ENCODE measurements at regions not wholly inside any gene's neighbourhood (a gene's known extent, or its start where the extent isn't known, plus 50 kb on each side); places are given as distances from the start of the nearest gene placed in this dataset.
"Not testable (repeated sequence)": the region's sequence is repeated elsewhere in the genome, so short reads cannot be mapped to it uniquely, and the experiment has no call there.

DNA sequence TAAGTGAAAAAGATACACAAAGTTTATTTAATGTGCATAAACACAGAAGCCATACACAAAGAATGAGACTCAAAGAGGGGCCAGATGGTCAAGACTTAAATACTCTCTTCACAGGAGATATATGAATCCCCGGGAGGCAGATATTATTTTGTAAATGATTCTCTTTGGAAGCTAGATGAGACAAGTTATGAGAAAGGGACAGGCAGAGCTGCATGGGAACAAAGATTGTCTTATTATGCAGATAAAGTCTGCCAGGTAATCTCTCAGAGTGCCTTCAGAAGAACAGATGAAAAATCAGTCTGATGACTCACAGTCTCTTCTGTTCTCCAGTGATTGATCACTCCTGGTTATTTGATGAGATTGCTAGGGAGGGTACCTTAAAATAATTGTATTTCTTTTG lies 89.0 kb downstream of the NAF1 start:
- DNase-seq, result no peak

DNA sequence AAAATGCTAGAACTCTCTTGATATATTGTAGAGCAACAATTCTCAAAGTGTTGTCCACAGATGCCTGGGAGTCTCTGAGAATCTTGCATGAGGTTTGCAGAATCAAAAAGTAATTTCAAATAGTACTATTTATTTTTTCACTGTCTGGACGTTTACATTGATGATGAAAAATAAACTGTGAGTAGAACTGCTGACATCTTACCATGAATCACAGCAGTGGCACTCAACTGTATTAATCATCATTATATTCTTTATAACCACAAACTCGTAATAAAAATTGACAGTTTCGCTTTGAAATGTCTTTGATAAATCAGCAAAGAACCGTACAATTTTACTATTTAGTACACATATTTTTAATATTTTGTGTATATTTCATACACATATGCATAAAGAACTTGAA lies 94.5 kb downstream of the NAF1 start:
- DNase-seq, result no peak

DNA sequence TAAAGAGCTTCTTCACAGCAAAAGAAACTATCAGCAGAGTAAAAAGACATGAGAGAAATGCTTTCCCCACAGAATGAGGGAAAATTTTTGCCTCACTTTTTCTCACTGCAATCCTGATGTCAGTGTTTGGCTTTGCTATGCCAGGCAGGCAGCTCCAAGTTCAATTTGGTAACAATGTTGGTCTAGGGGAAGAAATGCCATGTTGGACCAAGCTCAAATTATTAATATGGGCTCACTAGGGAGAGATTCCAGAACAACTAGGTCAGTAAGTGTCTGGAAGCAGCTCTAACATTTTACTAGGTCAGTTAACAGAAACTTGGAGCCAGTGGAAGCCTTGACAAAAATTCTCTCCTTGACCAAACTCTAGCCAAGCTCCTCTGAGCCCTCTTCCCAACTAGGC lies 95.4 kb downstream of the NAF1 start:
- no peak for DNase-seq

DNA sequence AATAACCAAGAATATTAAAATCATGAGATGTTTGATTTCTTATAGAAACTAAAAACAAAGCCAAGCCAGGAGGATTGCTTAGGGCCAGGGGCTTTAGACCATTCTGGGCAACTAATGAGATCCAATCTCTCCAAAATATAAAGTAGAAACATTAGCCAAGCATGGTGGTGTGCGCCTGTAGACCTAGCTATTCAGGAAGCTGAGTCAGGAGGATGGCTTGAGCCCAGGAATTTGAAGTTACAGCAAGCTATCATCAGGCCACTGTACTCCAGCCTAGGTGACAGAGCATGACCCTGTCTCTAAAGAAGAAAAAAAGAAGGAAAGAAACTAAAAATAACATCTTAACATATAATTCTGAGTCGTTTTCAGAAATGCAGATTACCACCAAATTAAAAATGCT lies 96.7 kb downstream of the NAF1 start:
- no peak for DNase-seq

DNA sequence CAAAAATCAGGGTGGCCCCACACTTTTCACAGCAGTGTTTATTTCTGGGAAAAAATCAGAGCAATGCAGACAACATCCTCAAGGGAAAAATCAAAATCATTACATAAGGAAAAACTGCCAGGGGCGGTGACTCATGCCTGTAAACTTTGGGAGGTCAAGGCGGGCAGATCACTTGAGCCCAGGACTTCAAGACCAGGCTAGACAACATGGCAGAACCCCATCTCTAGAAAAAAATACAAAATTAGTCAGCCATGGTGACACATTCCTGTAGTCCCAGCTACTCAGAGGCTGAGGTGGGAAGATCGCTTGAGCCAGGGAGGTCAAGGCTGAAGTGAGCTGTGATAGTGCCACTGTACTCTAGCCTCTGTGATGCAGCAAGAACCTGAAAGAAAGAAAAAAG lies 102.8 kb downstream of the NAF1 start:
- no peak for DNase-seq

DNA sequence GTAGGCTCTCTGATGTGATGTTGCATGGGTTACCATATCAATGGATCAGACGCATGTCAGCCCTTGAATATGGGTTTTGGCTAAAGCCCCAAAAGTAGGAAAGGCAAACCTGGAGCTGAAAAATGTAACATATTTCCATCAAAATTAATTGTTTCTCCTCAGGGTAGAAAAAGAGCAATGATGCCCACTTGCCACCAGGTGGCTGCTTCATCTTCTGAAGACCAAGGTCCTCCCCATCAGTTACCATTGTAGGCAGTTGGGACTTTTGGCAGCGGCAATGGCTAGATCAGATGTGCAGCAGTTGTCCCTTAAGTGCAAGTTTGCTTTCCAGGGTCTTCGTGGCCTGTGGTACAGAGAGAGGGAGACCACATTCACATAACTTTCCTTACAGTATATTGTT lies 118.2 kb downstream of the NAF1 start:
- no peak for DNase-seq

DNA sequence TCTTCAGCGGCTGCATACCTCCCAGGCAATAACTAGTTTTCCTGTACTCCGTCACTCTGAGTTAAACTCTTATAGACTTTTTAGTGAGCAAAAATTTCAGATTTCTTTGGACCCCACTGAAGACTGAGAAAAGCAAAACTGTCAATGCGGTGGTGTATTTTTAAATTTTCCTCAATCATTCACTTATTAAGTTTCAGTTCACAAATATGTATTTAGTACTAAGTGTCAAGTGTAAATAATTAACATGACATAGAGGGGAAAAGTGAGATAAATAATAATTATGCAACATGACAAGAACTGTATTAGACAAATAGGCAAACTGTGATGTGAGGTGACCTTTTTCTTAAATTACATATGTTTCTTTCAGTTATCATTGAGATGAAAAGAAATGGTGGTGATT lies 124.4 kb downstream of the NAF1 start:
- DNase-seq, result no peak

DNA sequence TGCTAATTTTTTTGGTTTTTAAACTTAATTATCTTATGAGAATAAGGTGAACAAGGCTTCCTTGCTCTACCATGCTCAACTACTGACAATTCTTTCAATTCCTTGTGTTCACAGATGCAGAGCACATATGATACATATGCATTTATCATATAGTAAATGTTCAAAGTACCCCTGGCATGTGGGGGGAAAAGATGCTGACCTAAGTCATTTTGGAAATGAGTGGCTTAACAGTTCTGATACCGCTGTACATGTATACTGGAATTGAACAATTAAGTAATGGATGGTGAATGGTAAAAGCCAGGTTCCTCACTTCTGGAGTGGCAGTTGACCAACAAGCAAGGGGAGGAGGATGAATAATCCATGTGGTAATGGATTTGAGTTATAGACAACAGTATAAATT lies 149.6 kb downstream of the NAF1 start:
- no peak for DNase-seq

DNA sequence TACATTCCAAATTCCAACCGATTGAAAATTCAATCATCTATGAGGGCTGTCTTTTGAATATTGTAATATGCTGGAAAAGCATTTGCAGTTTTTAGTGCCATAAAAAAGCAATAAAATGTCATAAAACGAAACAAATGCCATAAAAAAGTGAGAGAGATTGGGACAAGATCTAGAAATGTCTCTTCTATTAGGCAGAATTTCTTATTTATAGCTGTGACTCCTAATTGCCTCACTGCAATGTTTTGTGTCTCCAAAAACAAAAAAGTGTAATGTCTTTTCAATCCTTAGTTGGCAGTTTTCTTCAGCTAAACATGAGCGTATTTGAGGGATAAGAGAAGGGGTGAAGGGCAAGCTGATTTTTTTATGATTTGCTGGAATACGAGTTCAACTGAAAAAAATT lies 153.9 kb downstream of the NAF1 start:
- DNase-seq, result no peak

DNA sequence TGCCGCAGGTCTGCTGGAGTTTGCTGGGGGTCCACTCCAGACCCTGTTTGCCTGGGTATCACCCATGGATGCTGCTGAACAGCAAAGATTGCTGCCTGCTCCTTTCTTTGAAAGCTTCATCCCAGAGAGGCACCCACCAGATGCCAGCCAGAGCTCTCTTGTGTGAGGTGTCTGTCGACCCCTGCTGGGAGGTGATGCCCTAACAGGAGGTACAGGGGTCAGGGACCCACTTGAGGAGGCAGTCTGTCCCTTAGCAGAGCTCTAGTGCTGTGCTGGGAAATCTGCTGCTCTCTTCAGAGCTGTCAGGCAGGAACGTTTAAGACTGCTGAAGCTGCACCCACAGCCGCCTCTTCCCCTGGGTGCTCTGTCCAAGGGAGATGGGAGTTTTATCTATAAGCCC lies 162.7 kb downstream of the NAF1 start:
- no peak for DNase-seq

DNA sequence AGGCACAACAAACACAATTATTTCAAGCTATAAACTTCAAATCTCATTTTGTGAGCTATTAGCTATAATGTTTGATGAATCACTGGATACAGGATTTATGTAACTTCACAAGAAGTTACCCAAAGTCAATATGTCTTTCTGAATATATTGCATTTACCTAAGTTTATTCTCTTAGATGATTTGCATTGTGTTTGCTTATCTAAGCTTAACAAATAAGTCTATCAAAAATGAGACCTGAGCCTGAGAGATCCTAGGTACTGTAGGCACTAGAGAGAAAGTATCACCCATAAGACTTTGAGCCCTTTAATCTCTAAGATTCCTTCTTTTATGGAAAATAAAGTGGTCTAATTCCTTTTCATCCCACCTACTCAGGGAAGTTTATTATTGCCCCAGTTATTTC lies 178.2 kb downstream of the NAF1 start:
- DNase-seq, result no peak

DNA sequence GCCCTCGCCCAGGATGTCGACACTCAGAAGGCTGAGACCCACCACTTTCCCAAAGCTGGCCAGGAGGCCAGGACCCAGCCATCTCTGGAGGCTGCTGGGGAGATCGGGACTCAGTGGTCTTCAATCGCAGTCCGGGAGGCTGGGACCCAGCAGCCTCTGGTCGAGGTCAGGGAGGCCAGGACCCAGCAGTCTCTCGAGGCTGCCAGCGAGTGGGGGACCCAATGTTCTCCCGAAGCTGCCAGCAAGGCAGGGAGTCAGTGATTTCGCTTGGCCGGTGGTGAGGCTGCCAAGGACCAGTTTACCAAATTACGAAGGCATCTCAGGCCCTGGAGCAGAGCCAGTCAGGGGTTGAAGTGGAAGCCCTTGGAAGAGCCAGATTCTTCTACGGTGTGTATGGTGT lies 181.6 kb downstream of the NAF1 start:
- no peak for DNase-seq

DNA sequence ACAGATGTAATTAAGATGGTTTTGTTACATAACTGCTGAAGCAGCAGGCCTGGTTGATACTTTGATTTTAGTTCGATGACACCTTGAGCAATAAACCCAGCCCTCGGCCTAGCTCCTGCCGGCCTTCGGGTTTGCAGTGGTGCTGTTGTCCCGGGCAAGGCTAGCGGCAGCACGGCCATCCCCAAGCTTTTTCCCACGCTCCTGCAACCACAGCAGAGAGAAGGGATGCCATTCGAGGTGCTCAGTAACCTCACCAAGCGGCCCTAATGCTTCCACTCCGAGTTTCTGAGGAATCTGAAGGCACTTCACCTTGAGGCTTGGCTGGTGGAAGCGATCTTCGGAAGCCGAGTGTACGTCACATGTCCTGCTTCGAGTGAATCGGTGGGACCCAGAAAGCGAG lies 182.1 kb downstream of the NAF1 start:
- DNase-seq, result no peak

DNA sequence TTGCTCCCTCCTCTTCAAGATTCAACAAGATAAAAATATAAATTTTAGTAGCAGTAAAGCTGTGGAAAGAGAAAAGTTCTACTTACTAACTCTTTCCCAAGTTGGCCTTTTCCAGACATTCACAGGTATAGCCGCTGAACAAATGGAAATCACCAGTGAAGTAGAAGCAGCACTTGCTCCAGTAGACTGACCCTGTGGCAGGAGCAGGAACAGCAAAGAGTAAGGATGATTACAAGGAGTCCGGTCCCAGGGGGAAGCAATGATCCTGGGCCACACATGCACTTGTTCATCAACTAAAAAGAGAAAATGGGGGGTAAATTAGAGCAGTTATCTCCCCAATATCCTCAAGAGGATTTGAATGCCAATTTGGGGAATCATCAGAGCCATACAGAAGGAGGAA lies 184.9 kb downstream of the NAF1 start:
- no peak for DNase-seq

DNA sequence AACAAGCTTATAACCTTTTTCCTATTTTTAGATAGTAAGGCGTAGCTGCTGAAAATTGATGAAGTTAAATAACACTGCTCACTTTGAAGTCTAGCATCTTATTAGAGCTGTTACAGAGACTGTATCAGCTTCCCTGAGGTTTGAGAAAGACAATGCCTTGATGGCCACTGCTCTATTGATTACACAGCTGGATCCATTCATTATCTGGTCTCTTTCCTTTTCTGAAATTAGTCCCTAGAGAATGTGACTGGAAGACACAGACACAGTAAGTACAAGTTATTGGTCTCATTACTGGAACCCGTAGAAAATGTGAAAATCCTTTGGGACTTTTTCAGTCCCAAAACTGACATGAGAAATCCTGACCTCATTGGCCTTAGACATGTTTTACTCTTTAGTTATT lies 188.3 kb downstream of the NAF1 start:
- DNase-seq, result no peak

DNA sequence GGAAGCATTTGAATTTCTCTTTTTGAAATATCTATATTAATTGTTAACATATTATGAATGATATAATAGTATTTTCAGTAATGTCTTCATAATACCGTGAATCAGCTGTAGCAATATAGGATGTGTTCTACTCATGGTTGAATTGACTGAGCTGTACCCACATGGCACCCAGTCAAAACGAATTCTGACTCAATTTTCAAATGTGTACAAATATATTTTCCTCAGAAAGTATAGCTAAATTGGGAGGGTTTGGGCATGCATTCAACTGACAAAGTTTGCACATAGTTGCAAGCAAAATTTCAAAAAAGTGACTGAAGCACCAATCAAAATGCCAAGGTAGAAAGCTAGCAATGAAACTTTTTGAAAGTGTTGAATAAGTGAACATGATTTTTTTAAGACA lies 188.9 kb downstream of the NAF1 start:
- no peak for DNase-seq

DNA sequence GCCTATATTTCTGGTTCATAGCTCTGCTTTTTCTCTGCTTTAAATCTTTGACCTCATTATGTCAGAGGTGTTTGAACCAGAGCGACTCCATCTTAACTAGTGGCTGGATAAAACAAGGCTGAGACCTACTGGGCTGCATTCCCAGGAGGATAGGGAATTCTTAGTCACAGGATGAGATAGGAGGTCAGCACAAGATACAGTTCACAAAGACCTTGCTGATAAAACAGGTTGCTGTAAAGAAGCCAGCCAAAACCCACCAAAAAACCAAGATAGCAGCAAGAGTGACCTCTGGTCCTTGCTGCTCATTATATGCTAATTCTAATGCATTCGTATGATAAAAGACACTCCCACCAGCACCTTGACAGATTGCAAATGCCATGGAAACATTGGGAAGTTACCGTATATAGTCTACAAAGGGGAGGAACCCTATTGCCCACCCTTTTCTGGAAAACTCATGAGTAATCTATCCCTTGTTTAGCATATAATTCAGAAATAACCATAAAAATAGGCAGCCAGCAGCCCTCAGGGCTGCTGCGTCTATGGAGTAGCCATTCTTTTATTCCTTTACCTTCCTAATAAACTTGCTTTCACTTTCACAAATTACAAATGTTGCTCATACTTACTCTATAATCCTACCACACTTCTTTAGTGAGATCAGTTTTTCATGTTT lies 193.9 kb downstream of the NAF1 start:
- no peak for DNase-seq

DNA sequence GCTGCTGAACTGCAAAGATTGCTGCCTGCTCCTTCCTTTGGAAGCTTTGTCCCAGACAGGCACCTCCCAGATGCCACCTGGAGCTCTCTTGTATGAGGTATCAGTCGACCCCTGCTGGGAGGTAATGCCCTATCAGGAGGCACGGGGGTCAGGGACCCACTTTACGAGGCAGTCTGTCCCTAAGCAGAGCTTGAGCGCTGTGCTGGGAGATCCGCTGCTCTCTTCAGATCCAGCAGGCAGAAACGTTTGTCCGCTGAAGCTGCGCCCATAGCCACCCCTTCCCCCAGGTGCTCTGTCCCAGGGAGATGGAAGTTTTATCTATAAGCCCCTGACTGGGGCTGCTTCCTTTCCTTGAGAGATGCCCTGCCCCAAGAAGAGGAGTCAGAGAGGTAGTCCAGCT lies 197.5 kb downstream of the NAF1 start:
- DNase-seq, result no peak

DNA sequence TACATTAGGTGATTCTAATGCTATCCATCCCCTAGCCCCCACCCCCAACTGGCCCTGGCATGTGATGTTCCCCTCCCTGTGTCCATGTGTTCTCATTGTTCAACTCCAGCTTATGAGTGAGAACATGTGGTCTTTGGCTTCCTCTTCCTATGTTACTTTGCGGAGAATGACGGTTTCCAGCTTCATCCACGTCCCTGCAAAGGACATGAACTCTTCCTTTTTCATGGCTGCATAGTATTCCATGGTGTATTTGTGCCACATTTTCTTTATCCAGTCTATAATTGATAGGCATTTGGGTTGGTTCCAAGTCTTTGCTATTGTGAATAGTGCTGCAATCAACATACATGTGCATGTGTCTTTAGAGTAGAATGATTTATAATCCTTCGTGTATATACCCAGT lies 200.7 kb downstream of the NAF1 start:
- not testable (repeated sequence) for DNase-seq

DNA sequence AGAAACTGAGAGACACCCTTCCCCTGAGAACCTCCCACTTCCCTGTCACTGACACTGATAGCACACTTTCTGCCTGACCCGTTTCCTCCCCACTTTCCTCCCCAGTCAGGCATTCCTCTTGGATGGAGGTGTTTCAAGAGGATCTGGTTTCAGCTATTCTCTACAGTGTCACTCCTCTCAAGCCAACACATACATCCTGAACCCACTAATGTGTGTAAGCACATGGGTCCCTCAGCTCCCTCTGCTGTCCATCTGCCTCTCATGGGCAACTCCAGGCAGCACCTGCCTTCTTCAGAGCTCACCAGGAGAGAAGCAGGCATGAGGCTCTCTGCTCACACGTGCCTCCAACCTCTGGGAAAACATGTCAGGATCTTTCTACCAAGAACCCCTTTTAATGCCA lies 207.6 kb downstream of the NAF1 start:
- peak; percentile 6 for DNase-seq

DNA sequence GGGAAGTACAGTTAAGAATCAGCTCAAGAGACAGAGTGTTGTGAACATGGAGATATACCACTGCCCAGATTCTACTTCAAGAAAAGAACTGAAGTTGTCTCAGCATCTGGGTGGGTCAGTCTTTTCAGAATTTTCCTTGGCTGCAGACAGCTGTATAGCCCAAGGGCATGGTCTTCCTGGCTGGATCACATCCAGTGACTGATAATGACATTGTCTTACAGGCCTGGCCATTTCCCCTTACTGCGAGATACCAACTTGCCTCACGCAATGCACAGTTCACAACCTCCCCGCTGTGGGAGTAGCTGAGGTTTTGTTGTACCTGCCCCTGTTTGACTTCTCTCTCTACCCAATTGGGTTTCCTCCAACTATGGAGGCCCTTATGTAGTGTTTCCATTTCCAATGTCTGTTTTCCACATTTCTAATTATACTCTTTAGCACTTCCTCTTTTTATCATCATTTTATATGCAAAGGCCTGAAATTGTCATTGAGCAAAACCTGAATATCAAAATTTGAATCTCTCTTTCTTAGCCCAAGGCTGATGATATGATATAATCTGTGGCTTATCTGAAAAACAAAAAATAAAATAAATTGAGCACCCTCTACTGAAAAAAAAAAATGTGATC lies 209.1 kb downstream of the NAF1 start:
- DNase-seq, result no peak

DNA sequence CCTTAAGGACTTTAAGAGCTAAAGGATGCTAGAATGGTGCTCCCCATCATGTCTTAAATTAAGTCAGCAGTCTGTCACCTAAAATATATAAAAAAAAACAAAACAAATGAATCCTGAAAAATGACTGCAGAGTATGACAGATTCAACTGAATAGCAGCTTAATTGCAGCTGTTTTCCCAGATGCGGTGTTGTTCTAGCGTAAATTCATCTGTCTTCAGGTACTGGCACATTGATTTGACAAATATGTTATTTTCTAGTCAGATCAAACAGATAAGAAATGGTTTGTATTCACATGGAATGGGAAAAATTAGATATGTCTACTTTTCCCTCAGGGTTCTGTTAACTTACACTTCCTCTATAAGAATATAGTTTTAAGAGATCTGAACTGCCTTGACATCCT lies 211.7 kb downstream of the NAF1 start:
- DNase-seq, result no peak

DNA sequence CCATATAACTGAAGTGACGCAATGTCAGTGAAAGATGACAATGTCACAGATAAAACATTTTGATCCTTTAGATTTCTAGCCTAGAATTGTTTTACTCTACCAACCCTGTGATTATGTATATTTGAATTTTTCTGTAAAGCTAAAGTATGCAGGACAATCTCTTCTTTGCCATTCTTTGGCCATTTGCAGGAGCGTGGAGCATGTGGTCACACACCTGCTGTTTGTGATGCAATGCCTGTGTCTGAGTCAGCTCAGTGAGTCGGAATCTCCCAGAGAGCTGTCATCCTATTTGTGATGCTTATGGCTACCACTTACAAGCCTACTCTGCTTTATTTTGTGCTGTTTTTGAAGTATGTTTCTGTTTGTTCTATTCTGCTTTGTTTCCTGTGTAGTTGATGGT lies 214.5 kb downstream of the NAF1 start:
- no peak for DNase-seq

DNA sequence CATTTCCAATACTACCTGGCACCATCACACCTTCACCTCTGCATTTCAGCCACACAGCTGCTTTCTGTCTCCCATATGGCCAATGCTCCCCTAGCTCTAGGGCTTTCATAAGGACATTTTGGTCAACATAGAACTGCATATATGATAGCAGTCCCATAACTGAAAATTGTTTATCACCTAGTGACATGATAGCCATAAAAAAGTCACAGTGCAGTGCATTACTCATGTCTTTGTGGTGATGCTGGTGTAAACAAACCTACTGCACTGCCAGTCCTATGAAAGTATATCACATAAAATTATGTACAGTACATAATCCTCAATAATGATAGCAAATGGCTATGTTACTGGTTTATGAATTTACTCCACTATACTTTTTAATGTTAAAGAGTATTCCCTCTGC lies 221.0 kb downstream of the NAF1 start:
- DNase-seq, result no peak

DNA sequence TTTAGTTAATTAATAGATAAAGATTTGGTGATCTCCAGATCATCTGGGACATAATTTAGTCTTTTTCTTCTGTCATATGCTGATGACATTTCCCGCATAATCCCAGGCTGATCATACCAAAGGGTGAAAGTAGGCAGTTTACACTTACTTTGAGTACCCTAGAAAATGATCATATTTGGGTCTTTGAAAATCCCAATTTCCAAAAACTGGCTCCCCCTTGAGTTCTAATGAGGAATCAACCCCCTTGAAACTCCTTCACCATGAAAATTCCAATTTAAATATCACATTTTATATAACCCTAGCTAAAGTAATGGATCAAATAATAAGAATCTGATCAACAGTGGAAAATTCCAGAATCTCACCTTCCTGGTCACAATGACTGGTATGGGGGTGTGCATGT lies 223.4 kb downstream of the NAF1 start:
- DNase-seq, result no peak

Measured in right kidney (tissue), 1 donor.